ENCODE measurements at regions not wholly inside any gene's neighbourhood (a gene's known extent, or its start where the extent isn't known, plus 50 kb on each side); places are given as distances from the start of the nearest gene placed in this dataset.

DNA sequence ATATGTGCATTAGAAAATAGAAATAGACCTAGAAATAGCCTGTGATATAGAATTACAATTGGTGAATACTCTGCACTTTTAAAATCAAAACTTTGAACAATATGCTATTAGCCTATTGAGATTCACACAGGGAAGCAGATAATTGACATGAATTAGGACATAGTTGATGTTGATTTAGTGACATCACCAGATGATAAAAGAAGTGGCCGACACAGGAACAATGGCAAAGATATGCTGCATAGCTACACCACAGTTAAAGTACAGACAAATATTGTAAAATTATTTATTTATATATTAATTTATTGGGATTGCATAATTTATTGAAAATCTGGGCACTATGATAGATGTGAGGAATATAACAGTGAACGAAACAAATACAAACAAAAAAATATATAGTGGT is 261.5 kb upstream of the CCNH start:
- no CpG with 5 or more reads among the region's 2 CpGs for WGBS (ENCODE audit: insufficient coverage)
- intact Hi-C loops (cut with micrococcal nuclease): no loop called here
- no peak overlapping the region for H3K27ac Mint-ChIP-seq
- no peak overlapping the region for H2AFZ ChIP-seq (ENCODE audit: insufficient read depth, low read depth, low read length, poor library complexity, severe bottlenecking)
- ATAC-seq (ENCODE audit: low read depth) (no peak), DNase-seq (no peak)
- no peak overlapping the region for H3K4me3 ChIP-seq (ENCODE audit: control extremely low read depth in 1 of 5, extremely low read depth in 1 of 5, insufficient read depth in 1 of 5, low read depth in 2 of 5, low read length in 4 of 5)
- no peaks in the 10 kb centered on the region for H3K9me3 Mint-ChIP-seq (ENCODE audit: insufficient read depth)
- POLR2A ChIA-PET: no interaction called here
- H3K79me2 ChIP-seq (ENCODE audit: control insufficient read depth, insufficient read depth, low read length): no peaks in the 10 kb centered on the region
- no peaks in the 10 kb centered on the region for H3K27me3 Mint-ChIP-seq
- no peaks in the 10 kb centered on the region for H3K4me1 Mint-ChIP-seq
- H4K20me1 ChIP-seq (ENCODE audit: control insufficient read depth, insufficient read depth, low read length, poor library complexity, severe bottlenecking): no peaks in the 10 kb centered on the region
- H3K4me1 ChIP-seq (ENCODE audit: control insufficient read depth in 2 of 2, insufficient read depth in 2 of 2, low read length in 2 of 2): no peaks in the 10 kb centered on the region
- H3K36me3 ChIP-seq (replicated peaks in 1 of 2; ENCODE audit: control extremely low read depth in 1 of 2, control insufficient read depth in 1 of 2, extremely low read depth in 1 of 2, insufficient read depth in 2 of 2, low read length in 1 of 2): no peaks in the 10 kb centered on the region
- H3K9ac ChIP-seq (ENCODE audit: low read length): no peak overlapping the region
- H3K4me2 ChIP-seq (replicated peaks; ENCODE audit: low read depth, low read length, poor library complexity, severe bottlenecking): no peak overlapping the region
- H3K4me3 Mint-ChIP-seq: no peak overlapping the region
- TF ChIP-seq EZH2 (IDR thresholded peaks at IDR 0.05; ENCODE audit: borderline replicate concordance, insufficient read depth, low read depth, low read length, poor library complexity, severe bottlenecking) (no peak), CTCF (IDR thresholded peaks at IDR 0.05) (no peak)
- H3K27me3 ChIP-seq (replicated peaks in 1 of 4; ENCODE audit: control extremely low read depth in 1 of 4, control insufficient read depth in 3 of 4, insufficient read depth in 4 of 4, low read length in 3 of 4): no peaks in the 10 kb centered on the region
- H3K27ac ChIP-seq (ENCODE audit: low read length in 2 of 2): no peak overlapping the region
- no peaks in the 10 kb centered on the region for H3K9me3 ChIP-seq (ENCODE audit: control extremely low read depth in 1 of 3, control insufficient read depth in 2 of 3, insufficient read depth in 1 of 3, low read length in 2 of 3)
- CTCF ChIA-PET: no interaction called here

GRCh38 chr5:87671146-87671545 is 258.4 kb upstream of the CCNH start:
- ChIA-PET POLR2A (no interaction called here), CTCF (no interaction called here)
- Histone ChIP-seq H3K4me2 (replicated peaks; ENCODE audit: low read depth, low read length, poor library complexity, severe bottlenecking) (no peak overlapping the region), H3K27me3 (replicated peaks in 1 of 4; ENCODE audit: control extremely low read depth in 1 of 4, control insufficient read depth in 3 of 4, insufficient read depth in 4 of 4, low read length in 3 of 4) (no peaks in the 10 kb centered on the region), H3K36me3 (replicated peaks in 1 of 2; ENCODE audit: control extremely low read depth in 1 of 2, control insufficient read depth in 1 of 2, extremely low read depth in 1 of 2, insufficient read depth in 2 of 2, low read length in 1 of 2) (no peaks in the 10 kb centered on the region), H3K4me3 (ENCODE audit: control extremely low read depth in 1 of 5, extremely low read depth in 1 of 5, insufficient read depth in 1 of 5, low read depth in 2 of 5, low read length in 4 of 5) (no peak overlapping the region), H4K20me1 (ENCODE audit: control insufficient read depth, insufficient read depth, low read length, poor library complexity, severe bottlenecking) (no peaks in the 10 kb centered on the region), H3K4me1 (ENCODE audit: control insufficient read depth in 2 of 2, insufficient read depth in 2 of 2, low read length in 2 of 2) (no peaks in the 10 kb centered on the region), H3K9me3 (ENCODE audit: control extremely low read depth in 1 of 3, control insufficient read depth in 2 of 3, insufficient read depth in 1 of 3, low read length in 2 of 3) (no peaks in the 10 kb centered on the region), H3K9ac (ENCODE audit: low read length) (no peak overlapping the region), H3K79me2 (ENCODE audit: control insufficient read depth, insufficient read depth, low read length) (no peaks in the 10 kb centered on the region), H2AFZ (ENCODE audit: insufficient read depth, low read depth, low read length, poor library complexity, severe bottlenecking) (no peak overlapping the region), H3K27ac (ENCODE audit: low read length in 2 of 2) (no peak overlapping the region)
- no peak overlapping the region for H3K4me3 Mint-ChIP-seq
- TF ChIP-seq CTCF (IDR thresholded peaks at IDR 0.05) (no peak), EZH2 (IDR thresholded peaks at IDR 0.05; ENCODE audit: borderline replicate concordance, insufficient read depth, low read depth, low read length, poor library complexity, severe bottlenecking) (no peak)
- no peaks in the 10 kb centered on the region for H3K4me1 Mint-ChIP-seq
- WGBS (ENCODE audit: insufficient coverage): no CpG with 5 or more reads among the region's 4 CpGs
- intact Hi-C loops (cut with micrococcal nuclease): no loop called here
- no peak overlapping the region for H3K27ac Mint-ChIP-seq
- ATAC-seq (ENCODE audit: low read depth) (no peak), DNase-seq (no peak)
- H3K27me3 Mint-ChIP-seq: no peaks in the 10 kb centered on the region
- no peaks in the 10 kb centered on the region for H3K9me3 Mint-ChIP-seq (ENCODE audit: insufficient read depth)

Measured in B cell (primary cell).